GM21717 (cell line): ENCODE measurements at regions not wholly inside any gene's neighbourhood (a gene's known extent, or its start where the extent isn't known, plus 50 kb on each side); places are given as distances from the start of the nearest gene placed in this dataset.

ENCODE experiments used
- ATAC-seq: cut with Tn5 transposase; IDR thresholded peaks from one replicate; pipeline ENCODE4 v1.9.1; 2021; ENCODE audit warnings: mild to moderate bottlenecking, moderate library complexity; ENCODE audit not compliant: unreplicated experiment

GRCh38 chrX:40197071-40197470 is 99.3 kb upstream of the BCOR start:
- no peak for ATAC-seq

- no peak for ATAC-seq
Measured at GRCh38 chrX:40195368-40195767, 97.6 kb upstream of the BCOR start.

GRCh38 chrX:40192196-40192595 is 94.4 kb upstream of the BCOR start:
- no peak for ATAC-seq

- ATAC-seq: no peak
Measured at GRCh38 chrX:40189637-40190036, 91.9 kb upstream of the BCOR start.

GRCh38 chrX:40188573-40189417 is 91.0 kb upstream of the BCOR start:
- no peak for ATAC-seq

- ATAC-seq: no peak
Measured at GRCh38 chrX:40184968-40185367, 87.2 kb upstream of the BCOR start.

- no peak for ATAC-seq
Measured at GRCh38 chrX:40182615-40183014, 84.9 kb upstream of the BCOR start.

GRCh38 chrX:40182095-40182494 is 84.3 kb upstream of the BCOR start:
- no peak for ATAC-seq

- ATAC-seq: no peak
Measured at GRCh38 chrX:40179283-40179682, 81.5 kb upstream of the BCOR start.

GRCh38 chrX:40177942-40178715 is 80.4 kb upstream of the BCOR start:
- ATAC-seq: no peak

- ATAC-seq: no peak
Measured at GRCh38 chrX:40177489-40177888, 79.7 kb upstream of the BCOR start.

GRCh38 chrX:40177117-40177430 is 79.3 kb upstream of the BCOR start:
- ATAC-seq: no peak

GRCh38 chrX:40176351-40177116 is 78.8 kb upstream of the BCOR start:
- no peak for ATAC-seq

GRCh38 chrX:40175511-40176350 is 78.0 kb upstream of the BCOR start:
- no peak for ATAC-seq

GRCh38 chrX:40174854-40175510 is 77.2 kb upstream of the BCOR start:
- no peak for ATAC-seq

GRCh38 chrX:40174001-40174853 is 76.5 kb upstream of the BCOR start:
- ATAC-seq: no peak

GRCh38 chrX:40173143-40174000 is 75.6 kb upstream of the BCOR start:
- no peak for ATAC-seq

GRCh38 chrX:40172401-40173142 is 74.8 kb upstream of the BCOR start:
- ATAC-seq: no peak
